GM12878 (cell line): ENCODE measurements at regions not wholly inside any gene's neighbourhood (a gene's known extent, or its start where the extent isn't known, plus 50 kb on each side); places are given as distances from the start of the nearest gene placed in this dataset.

Experiments used
- ATAC-seq: fragments of 200-7000 bp; cut with Tn5 transposase; 3 replicates; pipeline ENCODE4 v1.9.1; 2020; ENCODE audit warnings: mild to moderate bottlenecking, moderate library complexity
- BruUV-seq: library from RNA; stranded (reverse); fragments of 400-500 nt; replicated peaks from 2 replicates; lab custom pipeline; 2021; lab: Mats Ljungman, UMichigan
- CTCF ChIA-PET: fragments of 300-600 bp; sonication (Branson Sonifier 250); formaldehyde crosslinking; extraction: SDS; loops from one replicate; lab custom pipeline; 2021; ENCODE audit warnings: inconsistent platforms; lab: Yijun Ruan, JAX
- POLR2A ChIA-PET: fragments of 350-600 bp; formaldehyde crosslinking; extraction: SDS; loops from one replicate; lab custom pipeline; 2021; ENCODE audit warnings: inconsistent platforms; lab: Charles Lee
- RAD21 ChIA-PET: fragments of 300-600 bp; sonication (Branson Sonifier 250); formaldehyde crosslinking; loops from one replicate; lab custom pipeline; 2023; ENCODE audit warnings: antibody characterized with exemption; ENCODE audit not compliant: unreplicated experiment; lab: Charles Lee
- SMC1A ChIA-PET: fragments of 300-600 bp; sonication (Branson Sonifier 250); formaldehyde crosslinking; loops from one replicate; lab custom pipeline; 2023; ENCODE audit not compliant: unreplicated experiment, uncharacterized antibody; lab: Charles Lee
- DNase-seq: peaks from one replicate; pipeline ENCODE4 v3.0.0-alpha.2; 2011; ENCODE audit warnings: low read depth, low spot score
- FAIRE-seq: peaks from 3 replicates; lab custom pipeline; 2011; peaks lifted over from hg19 to GRCh38; lab: Jason Lieb, UNC
- H2AFZ ChIP-seq: 2 replicates; pipeline ENCODE4 v1.6.0; 2011; ENCODE audit warnings: low read depth, low read length, control low read depth; ENCODE audit not compliant: control insufficient read depth
- H3K27ac ChIP-seq: 2 replicates; pipeline ENCODE4 v1.5.1; 2011; ENCODE audit warnings: control low read depth; ENCODE audit not compliant: control insufficient read depth, insufficient read depth
- H3K27me3 ChIP-seq, 2 experiments: replicated peaks in 1 of 2; 2 replicates each; pipeline versions ENCODE4 v1.6.0 to v1.6.1; 2011; ENCODE audit warnings: low read length in 1 of 2; ENCODE audit not compliant: control insufficient read depth in 2 of 2, insufficient read depth in 2 of 2
- H3K36me3 ChIP-seq, 2 experiments: 2 replicates each; pipeline ENCODE4 v1.5.1; 2011; ENCODE audit warnings: low read length in 1 of 2; ENCODE audit not compliant: control insufficient read depth in 2 of 2, insufficient read depth in 2 of 2
- H3K4me1 ChIP-seq: 2 replicates; pipeline ENCODE4 v1.6.1; 2011; ENCODE audit warnings: mild to moderate bottlenecking, low read length, moderate library complexity, mixed read lengths; ENCODE audit not compliant: control insufficient read depth, insufficient read depth
- H3K4me2 ChIP-seq: 2 replicates; pipeline ENCODE4 v1.6.0; 2011; ENCODE audit warnings: control low read depth; ENCODE audit not compliant: control insufficient read depth, insufficient read depth
- H3K4me3 ChIP-seq: fragments of 200-600 bp; sonication (generic); 2 replicates; pipeline ENCODE4 v1.5.1; 2016
- H3K79me2 ChIP-seq: 2 replicates; pipeline ENCODE4 v1.6.0; 2011; ENCODE audit warnings: low read length; ENCODE audit not compliant: control insufficient read depth, insufficient read depth
- H3K9ac ChIP-seq: 2 replicates; pipeline ENCODE4 v1.8.0; 2011; ENCODE audit warnings: low read length, control low read depth, mixed read lengths; ENCODE audit not compliant: control insufficient read depth, insufficient read depth
- H3K9me3 ChIP-seq: replicated peaks from 3 replicates; pipeline ENCODE4 v1.5.1; 2011; ENCODE audit warnings: mild to moderate bottlenecking, low read length; ENCODE audit not compliant: control insufficient read depth, insufficient read depth
- H4K20me1 ChIP-seq: 2 replicates; pipeline ENCODE4 v1.6.0; 2011; ENCODE audit not compliant: control insufficient read depth, insufficient read depth
- BACH1 ChIP-seq: fragments of 450-650 bp; IDR thresholded peaks from 2 replicates; pipeline ENCODE4 v1.6.1; 2017; ENCODE audit warnings: mild to moderate bottlenecking, borderline replicate concordance
- BCL11A ChIP-seq: IDR thresholded peaks from 2 replicates; pipeline ENCODE4 v1.6.1; 2011; ENCODE audit warnings: low read depth, low read length
- EED ChIP-seq: sonication (generic); IDR thresholded peaks from 2 replicates; pipeline ENCODE4 v1.6.1; 2016; ENCODE audit warnings: antibody characterized with exemption, low read depth
- FOS ChIP-seq: IDR thresholded peaks from 3 replicates; pipeline ENCODE4 v1.6.1; 2011; ENCODE audit warnings: borderline replicate concordance; ENCODE audit not compliant: insufficient read length; ENCODE audit errors: extremely low read depth
- GATAD2B ChIP-seq: fragments of 450-650 bp; conservative IDR thresholded peaks from 2 replicates; pipeline ENCODE4 v1.6.1; 2017; ENCODE audit warnings: low read depth, mild to moderate bottlenecking, moderate library complexity
- HDAC2 ChIP-seq: fragments of 200-600 bp; sonication (generic); IDR thresholded peaks from 2 replicates; pipeline ENCODE4 v1.6.1; 2017
- IRF4 ChIP-seq: IDR thresholded peaks from 2 replicates; pipeline ENCODE4 v1.6.1; 2011; ENCODE audit warnings: low read depth, low read length
- KDM1A ChIP-seq: fragments of 200-600 bp; sonication (generic); IDR thresholded peaks from 2 replicates; pipeline ENCODE4 v1.6.1; 2016; ENCODE audit warnings: borderline replicate concordance
- MEF2B ChIP-seq: fragments of 450-650 bp; IDR thresholded peaks from 2 replicates; pipeline ENCODE4 v1.6.1; 2018; ENCODE audit warnings: mild to moderate bottlenecking, moderate library complexity; ENCODE audit not compliant: partially characterized antibody, poor library complexity, severe bottlenecking
- PAX8 ChIP-seq: fragments of 450-650 bp; IDR thresholded peaks from 2 replicates; pipeline ENCODE4 v1.6.1; 2017; ENCODE audit warnings: mild to moderate bottlenecking, moderate library complexity
- RAD51 ChIP-seq: fragments of 450-650 bp; IDR thresholded peaks from 2 replicates; pipeline ENCODE4 v1.6.1; 2016; ENCODE audit warnings: moderate library complexity, mild to moderate bottlenecking, inconsistent platforms
- RB1 ChIP-seq: fragments of 450-650 bp; formaldehyde crosslinking; IDR thresholded peaks from 2 replicates; pipeline ENCODE4 v1.6.1; 2017; ENCODE audit warnings: mild to moderate bottlenecking, borderline replicate concordance
- SMC3 ChIP-seq: IDR thresholded peaks from 2 replicates; pipeline ENCODE4 v1.6.1; 2011; ENCODE audit warnings: low read length, improper control_type of control experiment, borderline replicate concordance
- SUPT20H ChIP-seq: IDR thresholded peaks from 2 replicates; pipeline ENCODE4 v1.6.1; 2011; ENCODE audit warnings: low read depth, mild to moderate bottlenecking, low read length, moderate library complexity, borderline replicate concordance; ENCODE audit not compliant: control insufficient read depth
- TAF1 ChIP-seq: IDR thresholded peaks from 2 replicates; pipeline ENCODE4 v1.6.1; 2011; ENCODE audit warnings: mild to moderate bottlenecking, low read depth, low read length, borderline replicate concordance
- ZNF274 ChIP-seq: IDR thresholded peaks from one replicate; pipeline ENCODE4 v1.8.0; 2011; ENCODE audit not compliant: insufficient read length, insufficient read depth
- ZZZ3 ChIP-seq: IDR thresholded peaks from 2 replicates; pipeline ENCODE4 v1.6.1; 2011; ENCODE audit warnings: low read depth; ENCODE audit not compliant: control insufficient read depth, insufficient read length
- WGBS: methylation state at CpG from one replicate; pipeline ENCODE4 v1.1.6; 2016; ENCODE audit warnings: low lambda C conversion rate; ENCODE audit not compliant: insufficient replicate concordance, insufficient coverage; ENCODE audit errors: missing lambda C conversion rate; 5-methylcytosine and 5-hydroxymethylcytosine counted together
- in situ Hi-C: fragments of 300-500 bp; cut with MboI; formaldehyde crosslinking; loops from 9 replicates; pipeline ENCODE4 v1.14.3; 2018; ENCODE audit warnings: mixed read lengths
- intact Hi-C: fragments of 100-400 bp; cut with micrococcal nuclease; formaldehyde crosslinking; loops from one replicate; pipeline ENCODE4 v1.14.2; 2022; ENCODE audit not compliant: unreplicated experiment
- TF ChIP-seq, protein P1 (sequence below): IDR thresholded peaks from 2 replicates; pipeline ENCODE4 v1.6.1; 2012; ENCODE audit warnings: low read depth, low read length, improper control_type of control experiment
- TF ChIP-seq, protein P2 (sequence below): IDR thresholded peaks from 2 replicates; pipeline ENCODE4 v1.6.1; 2012; ENCODE audit warnings: low read depth, low read length, improper control_type of control experiment

DNA sequence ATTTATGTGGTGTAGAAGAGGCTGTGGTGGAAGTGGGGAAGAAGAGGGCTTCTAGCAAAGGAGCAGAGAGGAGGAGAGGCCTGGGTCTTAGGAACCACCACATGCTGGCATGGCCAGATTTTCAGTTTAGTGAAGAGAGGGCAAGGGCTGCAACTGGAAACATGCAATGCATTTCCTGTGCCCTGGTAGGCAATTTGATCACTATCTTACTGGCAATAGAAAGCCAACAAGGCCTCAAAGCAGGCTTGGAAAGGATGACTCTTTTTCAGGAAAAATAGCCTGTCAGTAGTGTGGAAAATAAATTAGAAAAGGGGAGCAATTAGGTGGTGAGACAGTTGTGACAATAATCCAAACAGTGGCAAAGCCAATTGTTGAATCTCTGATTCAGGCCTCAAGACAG lies 501.9 kb upstream of the ZFP42 start:
- no peak for TF ChIP-seq TAF1
- no peak for TF ChIP-seq BACH1
- TF ChIP-seq SMC3: no peak
- no peak for TF ChIP-seq KDM1A
- no peak for TF ChIP-seq SUPT20H
- no peak for TF ChIP-seq MEF2B
- TF ChIP-seq EED: no peak
- Histone ChIP-seq H3K36me3 (no peaks in the 10 kb centered on the region), H4K20me1 (no peaks in the 10 kb centered on the region), H2AFZ (no peak overlapping the region), H3K9me3 (no peaks in the 10 kb centered on the region; the same call in 2 of the 3 replicates), H3K4me3 (no peak overlapping the region), H3K27ac (no peak overlapping the region), H3K4me2 (no peak overlapping the region), H3K9ac (no peak overlapping the region), H3K79me2 (no peaks in the 10 kb centered on the region), H3K27me3 (no peaks in the 10 kb centered on the region), H3K4me1 (no peaks in the 10 kb centered on the region)
- CTCF ChIA-PET: no interaction called here
- no peak for FAIRE-seq
- no TSS peak for BruUV-seq
- no peak for DNase-seq
- no peak for ATAC-seq
- POLR2A ChIA-PET: no interaction called here
- SMC1A ChIA-PET: no interaction called here
- intact Hi-C loops: no loop called here
- RAD21 ChIA-PET: no interaction called here
- in situ Hi-C loops: no loop called here

DNA sequence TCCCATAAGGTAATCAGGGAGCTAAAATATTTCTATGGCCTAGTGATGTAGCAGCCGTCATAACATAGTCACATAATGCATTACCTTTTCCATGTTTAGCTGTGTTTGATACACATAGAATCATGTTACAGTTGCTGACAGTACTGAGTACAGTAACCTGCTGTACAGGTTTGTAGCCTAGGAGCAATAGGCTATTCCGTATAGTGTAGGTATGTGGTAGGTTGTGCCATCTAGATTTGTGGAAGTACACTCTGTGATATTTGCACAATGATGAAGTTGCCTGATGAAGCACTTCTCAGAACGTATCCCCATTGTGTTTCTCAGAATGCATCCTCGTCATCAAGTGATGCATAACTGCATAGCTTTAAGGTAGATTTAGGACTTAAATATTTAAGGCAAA lies 495.6 kb upstream of the ZFP42 start:
- FAIRE-seq: no peak
- 7% methylated on average over 4 of the region's 4 CpGs for WGBS
- RAD21 ChIA-PET: no interaction called here

More for the DNA sequence above, 495.6 kb upstream of the ZFP42 start:
- intact Hi-C loops (no loop called here), in situ Hi-C loops (no loop called here)
- BruUV-seq: no TSS peak
- H4K20me1 ChIP-seq: no peaks in the 10 kb centered on the region
- H3K27ac ChIP-seq: no peak overlapping the region
- DNase-seq: no peak
- no peaks in the 10 kb centered on the region for H3K79me2 ChIP-seq
- TF ChIP-seq FOS (no peak), IRF4 (no peak), RB1 (no peak), BCL11A (no peak), ZNF274 (no peak), ZZZ3 (no peak), HDAC2 (no peak), RAD51 (no peak), GATAD2B (no peak), PAX8 (no peak)
- TF ChIP-seq, protein P1, sequence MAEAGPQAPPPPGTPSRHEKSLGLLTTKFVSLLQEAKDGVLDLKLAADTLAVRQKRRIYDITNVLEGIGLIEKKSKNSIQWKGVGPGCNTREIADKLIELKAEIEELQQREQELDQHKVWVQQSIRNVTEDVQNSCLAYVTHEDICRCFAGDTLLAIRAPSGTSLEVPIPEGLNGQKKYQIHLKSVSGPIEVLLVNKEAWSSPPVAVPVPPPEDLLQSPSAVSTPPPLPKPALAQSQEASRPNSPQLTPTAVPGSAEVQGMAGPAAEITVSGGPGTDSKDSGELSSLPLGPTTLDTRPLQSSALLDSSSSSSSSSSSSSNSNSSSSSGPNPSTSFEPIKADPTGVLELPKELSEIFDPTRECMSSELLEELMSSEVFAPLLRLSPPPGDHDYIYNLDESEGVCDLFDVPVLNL: no peak
- TF ChIP-seq, protein P2, sequence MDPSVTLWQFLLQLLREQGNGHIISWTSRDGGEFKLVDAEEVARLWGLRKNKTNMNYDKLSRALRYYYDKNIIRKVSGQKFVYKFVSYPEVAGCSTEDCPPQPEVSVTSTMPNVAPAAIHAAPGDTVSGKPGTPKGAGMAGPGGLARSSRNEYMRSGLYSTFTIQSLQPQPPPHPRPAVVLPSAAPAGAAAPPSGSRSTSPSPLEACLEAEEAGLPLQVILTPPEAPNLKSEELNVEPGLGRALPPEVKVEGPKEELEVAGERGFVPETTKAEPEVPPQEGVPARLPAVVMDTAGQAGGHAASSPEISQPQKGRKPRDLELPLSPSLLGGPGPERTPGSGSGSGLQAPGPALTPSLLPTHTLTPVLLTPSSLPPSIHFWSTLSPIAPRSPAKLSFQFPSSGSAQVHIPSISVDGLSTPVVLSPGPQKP: no peak
- ChIA-PET CTCF (no interaction called here), SMC1A (interaction anchor here (1.0 to 1.1 kb wide), 2 partner anchors 10 to 17 kb away, joined by 4 read pairs; no protein-coding TSS in a partner anchor), POLR2A (no interaction called here)
- no peak for ATAC-seq
- no peak overlapping the region for H3K9ac ChIP-seq
- H3K4me2 ChIP-seq: no peak overlapping the region
- no peak overlapping the region for H2AFZ ChIP-seq
- no peaks in the 10 kb centered on the region for H3K9me3 ChIP-seq
- H3K27me3 ChIP-seq: no peaks in the 10 kb centered on the region
- no peaks in the 10 kb centered on the region for H3K36me3 ChIP-seq
- H3K4me3 ChIP-seq: no peak overlapping the region
- no peaks in the 10 kb centered on the region for H3K4me1 ChIP-seq
